ENCODE measurements at regions not wholly inside any gene's neighbourhood (a gene's known extent, or its start where the extent isn't known, plus 50 kb on each side); places are given as distances from the start of the nearest gene placed in this dataset.
A peak's percentile ranks its signal among the peaks of the same experiment; 100 is the strongest.

DNA sequence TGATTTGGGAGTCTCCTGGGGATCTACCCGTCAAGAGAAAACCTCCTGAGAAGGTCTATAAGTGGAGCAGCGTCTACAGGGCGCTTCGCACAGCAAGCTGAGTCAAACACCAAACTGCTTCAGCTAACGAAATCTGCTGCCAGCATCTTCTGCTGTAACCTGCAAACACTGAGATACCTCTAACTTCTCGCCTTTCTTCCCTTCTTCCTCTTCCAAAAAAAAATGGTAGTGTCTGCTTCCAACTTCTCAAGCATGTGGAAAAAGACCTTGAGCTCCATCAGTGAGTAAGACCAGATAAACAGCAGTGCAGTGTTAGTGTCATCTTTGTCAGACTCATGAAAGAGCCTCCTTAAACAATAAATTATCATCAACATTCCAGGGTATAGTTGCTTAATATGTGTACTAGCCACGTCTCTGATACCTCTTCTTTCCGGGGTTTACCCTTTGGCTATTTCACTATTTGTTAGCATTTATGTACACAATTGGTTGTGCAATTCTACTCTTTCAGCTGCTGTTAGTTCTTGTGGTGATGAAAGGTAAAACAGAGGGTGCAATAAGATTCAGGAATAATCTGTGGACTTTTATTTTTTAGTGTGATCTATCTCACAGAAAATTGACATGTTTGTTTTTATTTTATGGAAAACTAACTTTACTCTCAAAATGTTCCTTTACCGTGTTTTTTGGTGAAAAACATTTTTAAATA lies 81.6 kb downstream of the LLPH start:
- Histone ChIP-seq H3K9me3 (ENCODE audit: low read depth, low read length) (no peaks in the 10 kb centered on the region), H3K36me3 (ENCODE audit: insufficient read depth, low read length) (no peaks in the 10 kb centered on the region), H3K79me2 (ENCODE audit: insufficient read depth, low read length) (no peaks in the 10 kb centered on the region), H3K4me1 (ENCODE audit: insufficient read depth, low read length) (peaks cover 23% of the 10 kb centered on the region), H2AFZ (ENCODE audit: low read length) (no peak overlapping the region), H3K4me2 (ENCODE audit: insufficient read depth, low read length) (no peak overlapping the region), H4K20me1 (ENCODE audit: insufficient read depth, low read length) (no peaks in the 10 kb centered on the region), H3K27ac (ENCODE audit: low read depth, low read length) (no peak overlapping the region), H3K4me3 (ENCODE audit: insufficient read depth, low read length) (no peak overlapping the region), H3K27me3 (ENCODE audit: insufficient read depth, low read length) (no peaks in the 10 kb centered on the region)
- DNase-seq (ENCODE audit: insufficient read length, low spot score, missing footprints), result no peak
- TF ChIP-seq, protein P1, sequence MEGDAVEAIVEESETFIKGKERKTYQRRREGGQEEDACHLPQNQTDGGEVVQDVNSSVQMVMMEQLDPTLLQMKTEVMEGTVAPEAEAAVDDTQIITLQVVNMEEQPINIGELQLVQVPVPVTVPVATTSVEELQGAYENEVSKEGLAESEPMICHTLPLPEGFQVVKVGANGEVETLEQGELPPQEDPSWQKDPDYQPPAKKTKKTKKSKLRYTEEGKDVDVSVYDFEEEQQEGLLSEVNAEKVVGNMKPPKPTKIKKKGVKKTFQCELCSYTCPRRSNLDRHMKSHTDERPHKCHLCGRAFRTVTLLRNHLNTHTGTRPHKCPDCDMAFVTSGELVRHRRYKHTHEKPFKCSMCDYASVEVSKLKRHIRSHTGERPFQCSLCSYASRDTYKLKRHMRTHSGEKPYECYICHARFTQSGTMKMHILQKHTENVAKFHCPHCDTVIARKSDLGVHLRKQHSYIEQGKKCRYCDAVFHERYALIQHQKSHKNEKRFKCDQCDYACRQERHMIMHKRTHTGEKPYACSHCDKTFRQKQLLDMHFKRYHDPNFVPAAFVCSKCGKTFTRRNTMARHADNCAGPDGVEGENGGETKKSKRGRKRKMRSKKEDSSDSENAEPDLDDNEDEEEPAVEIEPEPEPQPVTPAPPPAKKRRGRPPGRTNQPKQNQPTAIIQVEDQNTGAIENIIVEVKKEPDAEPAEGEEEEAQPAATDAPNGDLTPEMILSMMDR (IDR thresholded peaks at IDR 0.05; ENCODE audit: extremely low read depth, low read depth, low read length), result no peak

DNA sequence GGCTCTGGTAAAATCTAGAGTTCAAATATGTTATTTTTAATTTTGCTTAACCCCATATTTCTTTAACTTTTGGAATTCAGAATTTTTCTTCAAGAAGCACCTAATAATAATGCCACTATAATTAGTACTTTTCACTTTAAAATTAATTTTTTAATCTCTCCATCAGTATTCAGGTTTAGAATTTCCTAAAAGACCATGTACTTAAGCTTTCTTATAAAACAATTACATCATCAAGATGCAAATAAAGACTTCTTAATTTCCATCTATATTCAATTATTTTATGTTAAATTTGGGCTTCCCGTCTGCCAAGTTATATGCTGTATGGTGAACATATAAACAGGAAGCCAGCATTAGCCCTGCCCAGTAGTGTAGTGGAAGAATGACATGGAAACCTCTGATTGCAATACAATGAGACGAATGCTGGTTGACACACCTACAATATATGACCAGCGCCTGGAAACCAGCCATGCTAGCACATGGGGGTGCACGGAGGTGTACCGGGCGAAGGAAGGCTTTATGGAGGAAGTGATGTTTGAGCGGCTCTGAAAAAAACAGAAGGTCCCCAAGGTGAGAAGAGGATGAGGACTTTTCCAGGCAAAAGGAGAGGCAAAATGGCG lies 82.2 kb downstream of the LLPH start:
- Histone ChIP-seq H3K36me3 (ENCODE audit: insufficient read depth, low read length) (no peaks in the 10 kb centered on the region), H4K20me1 (ENCODE audit: insufficient read depth, low read length) (no peaks in the 10 kb centered on the region), H3K9me3 (ENCODE audit: low read depth, low read length) (no peaks in the 10 kb centered on the region), H3K79me2 (ENCODE audit: insufficient read depth, low read length) (no peaks in the 10 kb centered on the region), H3K4me1 (ENCODE audit: insufficient read depth, low read length) (peaks cover 23% of the 10 kb centered on the region), H3K27me3 (ENCODE audit: insufficient read depth, low read length) (no peaks in the 10 kb centered on the region), H3K27ac (ENCODE audit: low read depth, low read length) (peak overlapping the region; percentile 50), H2AFZ (ENCODE audit: low read length) (no peak overlapping the region), H3K4me2 (ENCODE audit: insufficient read depth, low read length) (no peak overlapping the region), H3K4me3 (ENCODE audit: insufficient read depth, low read length) (no peak overlapping the region)
- TF ChIP-seq, protein P1 (IDR thresholded peaks at IDR 0.05; ENCODE audit: extremely low read depth, low read depth, low read length), result no peak
- no peak for DNase-seq (ENCODE audit: insufficient read length, low spot score, missing footprints)

DNA sequence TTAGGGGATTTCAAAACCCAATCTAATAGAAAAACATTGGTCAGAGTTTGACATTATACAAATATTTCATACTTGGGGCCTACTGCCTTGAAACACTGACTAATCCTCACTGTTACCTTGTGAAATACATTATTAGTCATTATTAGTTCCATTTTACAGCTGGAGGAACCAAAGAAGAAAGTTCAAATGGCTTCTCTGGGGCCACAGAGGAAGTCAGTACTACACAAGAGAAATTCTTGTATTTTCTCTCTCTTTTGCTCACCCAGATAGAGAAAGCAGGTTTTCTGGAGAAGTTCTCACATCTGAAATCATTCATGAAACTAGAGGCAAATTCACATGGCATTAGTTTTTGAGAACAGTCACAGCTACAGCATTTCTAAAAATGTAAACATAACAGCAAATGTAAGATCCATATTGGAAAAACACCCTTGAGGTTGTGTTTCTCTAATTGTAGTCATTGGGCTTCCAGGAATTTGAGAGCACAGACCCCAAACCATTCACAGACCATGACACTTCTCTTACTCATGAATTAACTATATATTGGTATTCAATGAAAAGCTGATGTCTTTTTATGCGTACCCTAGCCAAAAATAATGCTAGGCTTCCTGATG lies 83.0 kb downstream of the LLPH start:
- peak; percentile 46 for DNase-seq (ENCODE audit: insufficient read length, low spot score, missing footprints)
- Histone ChIP-seq H3K4me2 (ENCODE audit: insufficient read depth, low read length) (no peak overlapping the region), H2AFZ (ENCODE audit: low read length) (peak overlapping the region; percentile 44), H4K20me1 (ENCODE audit: insufficient read depth, low read length) (no peaks in the 10 kb centered on the region), H3K4me1 (ENCODE audit: insufficient read depth, low read length) (peaks cover 23% of the 10 kb centered on the region), H3K36me3 (ENCODE audit: insufficient read depth, low read length) (no peaks in the 10 kb centered on the region), H3K9me3 (ENCODE audit: low read depth, low read length) (no peaks in the 10 kb centered on the region), H3K79me2 (ENCODE audit: insufficient read depth, low read length) (no peaks in the 10 kb centered on the region), H3K27ac (ENCODE audit: low read depth, low read length) (peak overlapping the region; percentile 50), H3K4me3 (ENCODE audit: insufficient read depth, low read length) (no peak overlapping the region), H3K27me3 (ENCODE audit: insufficient read depth, low read length) (no peaks in the 10 kb centered on the region)
- TF ChIP-seq, protein P1 (IDR thresholded peaks at IDR 0.05; ENCODE audit: extremely low read depth, low read depth, low read length), result no peak

DNA sequence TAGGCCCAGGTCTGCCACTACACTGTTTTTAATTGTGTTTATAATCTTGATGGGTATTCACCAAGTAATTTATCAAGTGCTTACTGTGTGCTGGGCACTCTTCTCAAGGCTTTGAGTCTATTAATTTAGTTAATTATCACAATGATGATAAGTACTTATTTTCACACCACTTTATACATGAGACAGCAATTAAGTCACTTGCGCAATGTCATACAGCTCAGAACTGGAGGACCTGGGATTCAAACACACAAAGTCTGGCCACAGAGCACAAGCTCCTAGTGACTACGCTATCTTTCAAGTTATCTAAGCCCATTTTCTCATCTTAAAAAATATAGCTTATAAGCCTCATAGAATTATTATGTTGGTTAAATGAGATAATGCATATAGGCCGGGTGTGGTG lies 85.0 kb downstream of the LLPH start:
- no peaks in the 10 kb centered on the region for H3K36me3 ChIP-seq (ENCODE audit: insufficient read depth, low read length)
- no peak overlapping the region for H3K27ac ChIP-seq (ENCODE audit: low read depth, low read length)
- H4K20me1 ChIP-seq (ENCODE audit: insufficient read depth, low read length), result no peaks in the 10 kb centered on the region
- H3K79me2 ChIP-seq (ENCODE audit: insufficient read depth, low read length), result no peaks in the 10 kb centered on the region
- H3K4me2 ChIP-seq (ENCODE audit: insufficient read depth, low read length), result no peak overlapping the region
- H3K27me3 ChIP-seq (ENCODE audit: insufficient read depth, low read length), result no peaks in the 10 kb centered on the region
- no peak for DNase-seq (ENCODE audit: insufficient read length, low spot score, missing footprints)
- peaks cover 23% of the 10 kb centered on the region for H3K4me1 ChIP-seq (ENCODE audit: insufficient read depth, low read length)
- no peak overlapping the region for H2AFZ ChIP-seq (ENCODE audit: low read length)
- TF ChIP-seq, protein P1 (IDR thresholded peaks at IDR 0.05; ENCODE audit: extremely low read depth, low read depth, low read length), result no peak
- H3K4me3 ChIP-seq (ENCODE audit: insufficient read depth, low read length), result no peak overlapping the region
- H3K9me3 ChIP-seq (ENCODE audit: low read depth, low read length), result no peaks in the 10 kb centered on the region
